ENCODE measurements at regions not wholly inside any gene's neighbourhood (a gene's known extent, or its start where the extent isn't known, plus 50 kb on each side); places are given as distances from the start of the nearest gene placed in this dataset.

GRCh38 chr10:4201866-4202825 is 417.1 kb upstream of the KLF6 start:
- Histone ChIP-seq H3K4me1 (peaks cover 0 to 22% (median 14%) of the 10 kb centered on the region in 4 donors), H3K36me3 (no peaks in the 10 kb centered on the region), H3K9me3 (no peaks in the 10 kb centered on the region), H3K27me3 (no peaks in the 10 kb centered on the region), H3K27ac (no peak overlapping the region), H3K4me3 (no peak overlapping the region)
- intact Hi-C loops (cut with DNase I): no loop called here
- DNase-seq: no peak
- TF ChIP-seq, protein P1, sequence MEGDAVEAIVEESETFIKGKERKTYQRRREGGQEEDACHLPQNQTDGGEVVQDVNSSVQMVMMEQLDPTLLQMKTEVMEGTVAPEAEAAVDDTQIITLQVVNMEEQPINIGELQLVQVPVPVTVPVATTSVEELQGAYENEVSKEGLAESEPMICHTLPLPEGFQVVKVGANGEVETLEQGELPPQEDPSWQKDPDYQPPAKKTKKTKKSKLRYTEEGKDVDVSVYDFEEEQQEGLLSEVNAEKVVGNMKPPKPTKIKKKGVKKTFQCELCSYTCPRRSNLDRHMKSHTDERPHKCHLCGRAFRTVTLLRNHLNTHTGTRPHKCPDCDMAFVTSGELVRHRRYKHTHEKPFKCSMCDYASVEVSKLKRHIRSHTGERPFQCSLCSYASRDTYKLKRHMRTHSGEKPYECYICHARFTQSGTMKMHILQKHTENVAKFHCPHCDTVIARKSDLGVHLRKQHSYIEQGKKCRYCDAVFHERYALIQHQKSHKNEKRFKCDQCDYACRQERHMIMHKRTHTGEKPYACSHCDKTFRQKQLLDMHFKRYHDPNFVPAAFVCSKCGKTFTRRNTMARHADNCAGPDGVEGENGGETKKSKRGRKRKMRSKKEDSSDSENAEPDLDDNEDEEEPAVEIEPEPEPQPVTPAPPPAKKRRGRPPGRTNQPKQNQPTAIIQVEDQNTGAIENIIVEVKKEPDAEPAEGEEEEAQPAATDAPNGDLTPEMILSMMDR (IDR thresholded peaks at IDR 0.05): no peak
- no peak for TF ChIP-seq POLR2A (IDR thresholded peaks at IDR 0.05)
- TF ChIP-seq POLR2AphosphoS5 (IDR thresholded peaks at IDR 0.05): no peak
- TF ChIP-seq EP300 (IDR thresholded peaks at IDR 0.05): no peak
- WGBS, 2 donors: 79 to 88% methylated on average over 14 of the region's 14 CpGs

GRCh38 chr10:4199196-4199595 is 414.2 kb upstream of the KLF6 start:
- WGBS, 2 donors: 72 to 78% methylated on average over 2 of the region's 2 CpGs
- Histone ChIP-seq H3K27me3 (no peaks in the 10 kb centered on the region), H3K36me3 (no peaks in the 10 kb centered on the region), H3K4me3 (no peak overlapping the region), H3K27ac (peak overlapping the region in 1 of 4 donors; percentile 83), H3K9me3 (no peaks in the 10 kb centered on the region), H3K4me1 (peaks cover 0 to 33% (median 26%) of the 10 kb centered on the region in 4 donors)
- DNase-seq: no peak
- intact Hi-C loops (cut with DNase I): loop anchor here (5.0 kb wide), 2 partner anchors 412 to 463 kb away; partner anchors contain the start of gene KLF6
- TF ChIP-seq EP300 (IDR thresholded peaks at IDR 0.05) (no peak), POLR2AphosphoS5 (IDR thresholded peaks at IDR 0.05) (no peak), POLR2A (IDR thresholded peaks at IDR 0.05) (no peak)
- TF ChIP-seq, protein P1 (IDR thresholded peaks at IDR 0.05): no peak

GRCh38 chr10:4198216-4198615 is 413.2 kb upstream of the KLF6 start:
- WGBS, 2 donors: 87 to 88% methylated on average over 5 of the region's 5 CpGs
- H3K4me3 ChIP-seq: no peak overlapping the region
- no peak for DNase-seq
- H3K9me3 ChIP-seq: no peaks in the 10 kb centered on the region
- H3K27ac ChIP-seq: peak overlapping the region in 3 of 4 donors; percentile 65 to 83 (median 74)
- H3K36me3 ChIP-seq: no peaks in the 10 kb centered on the region
- H3K27me3 ChIP-seq: no peaks in the 10 kb centered on the region
- intact Hi-C loops (cut with DNase I): loop anchor here (5.0 kb wide), 2 partner anchors 411 to 464 kb away; partner anchors contain the start of gene KLF6
- peaks cover 0 to 33% (median 26%) of the 10 kb centered on the region in 4 donors for H3K4me1 ChIP-seq
- TF ChIP-seq POLR2A (IDR thresholded peaks at IDR 0.05) (no peak), EP300 (IDR thresholded peaks at IDR 0.05) (no peak), POLR2AphosphoS5 (IDR thresholded peaks at IDR 0.05) (no peak)
- TF ChIP-seq, protein P1 (IDR thresholded peaks at IDR 0.05): no peak

- no peak overlapping the region for H3K4me3 ChIP-seq
- TF ChIP-seq EP300 (IDR thresholded peaks at IDR 0.05) (no peak), POLR2AphosphoS5 (IDR thresholded peaks at IDR 0.05) (no peak), POLR2A (IDR thresholded peaks at IDR 0.05) (no peak)
- TF ChIP-seq, protein P1 (IDR thresholded peaks at IDR 0.05): no peak
- no peaks in the 10 kb centered on the region for H3K27me3 ChIP-seq
- H3K36me3 ChIP-seq: no peaks in the 10 kb centered on the region
- no peak for DNase-seq
- intact Hi-C loops (cut with DNase I): loop anchor here (5.0 kb wide), 2 partner anchors 410 to 465 kb away; partner anchors contain the start of gene KLF6
- H3K27ac ChIP-seq: peak overlapping the region; percentile 65 to 83 (median 70)
- no peaks in the 10 kb centered on the region for H3K9me3 ChIP-seq
- peaks cover 0 to 33% (median 26%) of the 10 kb centered on the region in 4 donors for H3K4me1 ChIP-seq
Observed at GRCh38 chr10:4197676-4198075, 412.7 kb upstream of the KLF6 start.

Data from sigmoid colon (tissue), 6 donors.